ENCODE measurements at regions not wholly inside any gene's neighbourhood (a gene's known extent, or its start where the extent isn't known, plus 50 kb on each side); places are given as distances from the start of the nearest gene placed in this dataset.
A peak's percentile ranks its signal among the peaks of the same experiment; 100 is the strongest.
"Not testable (repeated sequence)": the region's sequence is repeated elsewhere in the genome, so short reads cannot be mapped to it uniquely, and the experiment has no call there.

GRCh38 chr7:136163340-136163801 is 186.2 kb upstream of the MTPN start:
- no peak for DNase-seq

DNA sequence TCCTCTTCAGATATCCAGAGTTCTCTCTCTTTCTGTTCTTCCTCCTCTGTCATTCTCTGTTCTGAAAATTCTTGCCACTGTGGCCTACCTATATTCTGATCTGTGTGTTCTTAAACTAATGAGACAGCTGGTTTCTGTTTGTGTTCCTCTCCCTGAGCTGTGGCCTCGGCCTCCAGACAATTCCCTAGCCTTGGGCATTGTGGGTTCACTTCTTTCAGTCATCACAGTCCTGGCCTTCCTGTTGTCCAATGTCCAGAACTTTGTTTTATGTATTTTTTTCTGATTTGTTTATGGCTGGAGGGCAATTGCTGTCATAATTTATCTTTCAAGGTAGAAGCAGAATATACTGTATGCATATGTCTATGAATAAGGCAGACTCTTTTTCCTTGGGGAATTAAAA is 173.2 kb upstream of the MTPN start:
- peak in 1 of 2 experiments; percentile 24 for DNase-seq

- DNase-seq: no peak
Observed at GRCh38 chr7:136148920-136149319, 171.8 kb upstream of the MTPN start.

DNA sequence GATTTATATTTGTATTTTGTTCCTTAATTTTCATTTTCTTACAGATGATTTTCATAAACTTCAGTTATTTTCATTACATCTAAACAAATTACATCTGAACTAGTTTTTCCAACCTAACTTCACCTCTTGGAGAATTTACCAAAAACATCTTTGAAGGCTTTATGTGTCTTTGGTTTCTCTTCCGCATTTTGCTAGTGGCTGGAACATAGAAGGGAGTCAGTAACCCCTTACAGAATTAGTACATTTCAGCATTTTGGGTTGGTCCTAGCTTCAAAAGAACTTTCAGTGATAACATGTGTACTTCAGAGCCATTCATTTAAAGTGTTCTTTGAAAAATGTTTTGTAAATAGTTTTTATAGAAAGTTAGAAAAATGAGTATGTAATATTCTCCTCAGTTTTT is 169.8 kb upstream of the MTPN start:
- no peak for DNase-seq

GRCh38 chr7:136144182-136144581 is 167.0 kb upstream of the MTPN start:
- no peak for DNase-seq

DNA sequence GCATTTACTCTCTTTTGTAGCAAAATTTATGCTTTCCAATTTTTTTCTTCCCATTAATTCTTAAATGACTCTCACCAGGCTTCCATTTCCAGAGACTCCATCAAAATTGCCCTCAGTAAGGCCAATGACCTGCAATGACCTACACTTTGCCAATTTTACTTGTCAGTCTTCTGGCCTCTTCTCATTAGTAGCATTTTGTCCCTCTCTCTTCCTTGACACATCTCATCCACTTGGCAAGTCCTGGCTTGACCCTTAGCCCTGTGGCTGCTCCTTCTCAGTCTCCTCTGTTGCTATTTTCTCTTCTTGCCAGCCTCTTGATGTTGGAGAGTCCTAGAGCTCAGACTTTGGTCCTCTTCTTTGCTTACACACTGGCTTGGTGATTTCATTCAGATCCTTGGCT is 166.1 kb upstream of the MTPN start:
- DNase-seq: no peak

DNA sequence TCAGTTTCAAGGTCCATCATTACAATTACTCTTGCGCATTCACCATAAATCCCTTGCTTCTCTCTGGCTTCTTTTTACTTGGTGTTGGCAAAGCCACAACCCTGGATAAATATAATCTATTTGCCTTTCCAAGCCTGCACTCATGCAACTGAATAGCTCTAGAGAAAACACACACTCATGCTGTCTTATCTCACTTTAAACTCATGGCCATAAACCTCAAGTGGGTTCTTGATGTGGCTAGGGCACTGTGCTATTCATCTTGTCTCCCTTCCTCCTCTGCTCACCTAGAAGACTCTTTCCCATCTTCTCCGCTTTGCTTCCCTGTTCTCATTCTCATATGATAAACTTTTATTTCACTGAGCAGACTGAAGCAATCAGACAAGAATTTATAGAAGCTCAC is 165.4 kb upstream of the MTPN start:
- no peak for DNase-seq

DNA sequence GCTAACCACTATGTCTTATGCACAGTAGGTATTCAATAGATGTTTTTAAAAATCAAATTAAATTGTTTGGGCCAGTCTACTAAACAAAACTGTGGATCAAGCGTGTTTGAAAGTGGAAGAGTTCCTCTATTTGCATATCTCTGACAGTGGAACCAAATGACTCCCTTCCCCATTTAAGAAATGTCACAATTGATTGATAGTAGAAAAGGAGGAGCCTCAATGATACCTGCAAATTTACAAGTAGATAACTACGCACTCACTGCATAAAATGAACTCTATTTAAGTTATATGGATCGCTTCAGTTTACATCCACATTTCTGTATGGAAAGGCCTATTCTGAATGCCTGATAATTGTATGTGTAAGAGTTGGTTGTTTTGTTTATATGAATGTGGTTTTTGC is 163.3 kb upstream of the MTPN start:
- DNase-seq: peak in 1 of 2 experiments; percentile 13

DNA sequence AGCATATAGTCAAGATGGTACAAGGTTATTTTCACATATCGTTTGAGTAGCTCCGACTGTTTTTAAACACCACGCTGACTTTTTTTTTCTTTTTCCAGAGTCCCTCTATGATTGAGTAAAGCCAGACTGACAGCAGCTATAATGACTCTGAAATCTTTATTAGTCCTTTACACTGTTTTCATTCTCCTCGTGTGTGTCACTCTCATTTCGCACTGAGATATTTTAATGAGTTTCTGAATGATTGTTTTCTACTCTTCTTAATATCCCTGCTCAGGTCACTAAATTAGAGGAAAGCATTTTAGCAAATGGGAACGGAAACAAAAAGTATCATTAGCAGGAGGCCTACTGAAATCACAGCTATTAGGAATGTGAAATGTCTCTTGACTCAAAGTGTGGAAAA is 162.3 kb upstream of the MTPN start:
- no peak for DNase-seq

- peak in 1 of 2 experiments; percentile 13 for DNase-seq
Observed at GRCh38 chr7:136138991-136139390, 161.8 kb upstream of the MTPN start.

DNA sequence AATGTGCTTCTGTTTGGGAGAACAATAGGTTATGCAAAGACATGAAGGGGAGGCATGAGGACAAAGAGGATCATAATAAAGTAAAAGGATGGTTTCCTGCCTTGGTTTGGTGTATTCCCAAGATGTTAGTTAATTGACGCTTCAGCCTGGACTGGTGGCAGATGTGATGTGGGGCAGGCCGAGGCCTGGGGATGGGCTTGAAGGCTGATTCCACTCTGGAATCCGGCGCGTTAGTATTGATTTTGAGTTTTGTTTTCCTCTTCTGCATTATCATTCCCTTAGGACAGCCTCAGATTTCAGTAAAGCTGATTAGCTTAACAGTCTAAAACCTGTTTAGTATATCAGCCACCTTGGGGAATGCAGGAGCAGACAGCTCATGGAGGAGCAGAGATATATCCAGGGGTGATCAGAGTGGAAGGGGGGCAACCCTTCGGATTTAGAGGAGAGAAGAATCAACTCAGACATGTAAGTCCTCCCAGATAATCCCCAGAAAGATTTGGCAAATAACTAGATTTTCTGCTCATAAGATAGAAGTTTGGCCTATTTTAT is 159.8 kb upstream of the MTPN start:
- DNase-seq: no peak

DNA sequence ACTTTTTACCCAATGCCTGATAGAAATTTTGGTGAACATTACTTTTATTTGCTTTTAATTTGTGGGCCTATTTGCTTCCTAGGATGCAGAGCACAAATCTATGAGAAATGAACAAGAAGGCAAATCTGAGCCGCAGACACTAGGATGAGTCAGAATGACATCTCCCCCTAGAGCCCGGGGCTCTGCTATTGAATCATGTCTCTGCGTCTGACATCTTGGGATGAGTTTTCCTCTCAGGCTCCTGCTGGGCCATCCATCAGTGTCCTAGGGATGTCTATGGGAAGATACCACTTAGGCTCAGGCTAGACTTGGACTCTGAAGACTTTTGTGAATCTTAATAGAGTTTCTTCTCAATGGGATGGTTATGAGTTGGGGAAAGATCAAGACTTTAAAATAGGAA is 157.3 kb upstream of the MTPN start:
- DNase-seq: no peak

- no peak for DNase-seq
Observed at GRCh38 chr7:136133551-136133950, 156.4 kb upstream of the MTPN start.

DNA sequence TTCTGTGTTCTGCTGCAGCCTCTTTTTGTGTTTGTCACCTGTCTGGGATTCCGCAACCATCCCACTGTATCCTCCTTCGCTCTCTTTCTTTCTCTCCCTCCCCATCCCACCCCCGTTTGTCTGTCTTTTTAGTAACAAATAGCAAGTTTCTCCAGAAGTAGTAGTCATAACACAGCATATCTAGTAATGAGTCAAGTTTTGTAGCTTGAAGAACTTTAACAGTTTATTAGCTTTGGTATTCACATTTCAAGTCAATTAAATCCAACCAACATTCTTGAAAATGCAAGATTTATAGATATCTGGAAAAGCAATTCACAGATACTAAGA is 154.1 kb upstream of the MTPN start:
- no peak for DNase-seq

GRCh38 chr7:136130511-136131303 is 153.5 kb upstream of the MTPN start:
- DNase-seq: no peak

- no peak for DNase-seq
Observed at GRCh38 chr7:136128050-136128449, 150.9 kb upstream of the MTPN start.

DNA sequence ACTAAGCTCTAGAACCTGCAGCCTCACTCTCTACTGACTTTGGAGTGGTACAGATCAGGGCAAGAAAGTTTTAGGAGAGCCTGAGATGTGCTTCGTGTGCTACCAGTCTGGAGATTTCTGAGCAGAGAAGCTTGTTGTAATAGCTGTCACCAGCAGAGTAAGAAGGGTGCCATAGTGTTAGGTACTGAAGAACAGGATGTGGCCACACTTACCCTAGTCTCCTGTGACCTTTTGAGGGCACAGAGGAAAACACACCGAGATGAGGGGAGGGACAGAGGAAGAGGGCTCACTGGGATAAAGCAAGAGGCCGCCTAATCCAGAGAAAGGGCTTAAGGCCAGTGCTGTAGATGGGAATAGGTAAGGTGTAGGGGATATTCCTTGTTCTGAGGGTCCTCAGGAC is 146.2 kb upstream of the MTPN start:
- DNase-seq: no peak

- DNase-seq: no peak
Observed at GRCh38 chr7:136122026-136122425, 144.9 kb upstream of the MTPN start.

GRCh38 chr7:136117539-136117938 is 140.4 kb upstream of the MTPN start:
- no peak for DNase-seq

DNA sequence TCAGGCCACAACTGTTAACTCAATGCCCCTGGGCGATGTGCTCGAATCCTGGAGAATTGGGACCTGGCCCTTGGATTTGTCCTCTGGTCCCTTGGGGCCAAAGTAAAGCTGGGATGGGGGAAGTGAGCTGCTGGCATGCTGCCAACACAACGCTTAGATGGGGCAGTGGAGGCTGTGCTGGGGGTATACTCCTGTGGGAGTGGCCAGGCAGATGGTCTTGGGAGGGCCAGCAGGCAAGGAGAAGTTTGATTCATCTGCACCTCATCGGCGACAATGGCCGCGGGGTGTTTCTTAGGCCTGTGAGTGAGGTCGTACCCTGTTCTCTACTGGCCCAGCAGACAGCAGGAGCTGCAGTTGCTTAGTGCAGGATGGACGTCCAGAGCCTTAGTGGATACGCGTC is 139.0 kb upstream of the MTPN start:
- peak in 1 of 2 experiments; percentile 8 for DNase-seq

DNA sequence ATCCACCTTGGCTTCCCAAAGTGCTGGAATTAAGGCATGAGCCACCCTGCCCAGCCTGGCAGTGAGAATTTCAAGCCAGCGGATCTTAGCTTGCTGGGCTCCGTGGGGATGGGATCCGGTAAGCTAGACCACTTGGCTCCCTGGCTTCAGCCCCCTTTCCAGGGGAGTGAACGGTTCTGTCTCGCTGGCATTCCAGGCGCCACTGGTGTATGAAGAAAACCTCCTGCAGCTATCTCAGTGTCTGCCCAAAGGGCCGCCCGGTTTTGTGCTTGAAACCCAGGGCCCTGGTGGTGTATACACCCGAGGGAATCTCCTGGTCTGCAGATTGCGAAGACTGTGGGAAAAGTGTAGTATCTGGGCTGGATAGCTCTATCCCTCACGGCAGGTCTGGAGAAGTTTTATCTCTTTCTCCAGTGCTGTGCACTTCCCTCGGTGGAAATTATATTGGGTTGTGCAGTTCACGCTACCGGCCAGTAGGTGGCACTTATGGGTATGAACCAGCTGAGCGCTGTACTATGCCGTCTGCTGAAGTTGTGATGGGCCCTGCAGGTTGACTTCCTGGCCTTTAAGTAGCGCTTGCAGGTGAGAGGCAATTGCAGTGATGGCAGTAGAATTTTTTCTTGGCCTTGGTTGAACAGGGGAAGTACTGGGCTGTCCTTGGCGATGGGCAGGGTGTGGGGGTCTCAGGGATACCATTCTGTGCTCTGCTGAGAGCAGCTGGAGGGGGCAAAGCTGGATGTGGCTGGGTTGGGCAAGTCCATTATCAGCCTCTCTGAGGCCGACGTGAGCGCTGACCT is 138.0 kb upstream of the MTPN start:
- DNase-seq: peak; percentile 29 to 82

DNA sequence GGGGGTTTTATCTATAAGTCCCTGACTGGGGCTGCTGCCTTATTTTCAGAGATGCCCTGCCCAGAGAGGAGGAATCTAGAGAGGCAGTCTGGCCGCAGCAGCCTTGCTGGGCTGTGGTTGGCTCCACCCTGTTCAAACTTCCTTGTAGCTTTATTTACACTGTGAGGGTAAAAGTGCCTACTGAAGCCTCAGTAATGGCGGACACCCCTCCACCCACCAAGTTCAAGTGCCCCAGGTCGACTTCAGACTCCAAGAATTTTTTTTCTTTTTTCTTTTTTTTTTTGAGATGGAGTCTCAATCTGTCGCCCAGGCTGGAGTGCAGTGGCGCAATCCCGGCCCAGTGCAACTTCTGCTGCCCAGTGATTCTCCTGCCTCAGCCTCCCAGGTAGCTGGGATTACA is 137.3 kb upstream of the MTPN start:
- DNase-seq: not testable (repeated sequence)

DNA sequence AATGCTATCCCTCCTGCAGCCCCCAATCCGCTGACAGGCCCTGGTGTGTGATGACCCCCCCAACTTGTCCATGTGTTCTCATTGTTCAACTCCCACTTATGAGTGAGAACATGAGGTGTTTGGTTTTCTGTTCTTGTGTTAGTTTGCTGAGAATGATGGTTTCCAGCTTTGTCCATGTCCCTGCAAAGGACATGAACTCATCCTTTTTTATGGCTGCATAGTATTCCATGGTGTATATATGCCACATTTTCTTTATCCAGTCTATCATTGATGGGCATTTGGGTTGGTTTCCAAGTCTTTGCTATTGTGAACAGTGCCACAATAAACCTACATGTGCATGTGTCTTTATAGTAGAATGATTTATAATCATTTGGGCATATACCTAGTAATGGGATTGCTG is 131.9 kb upstream of the MTPN start:
- not testable (repeated sequence) for DNase-seq

DNA sequence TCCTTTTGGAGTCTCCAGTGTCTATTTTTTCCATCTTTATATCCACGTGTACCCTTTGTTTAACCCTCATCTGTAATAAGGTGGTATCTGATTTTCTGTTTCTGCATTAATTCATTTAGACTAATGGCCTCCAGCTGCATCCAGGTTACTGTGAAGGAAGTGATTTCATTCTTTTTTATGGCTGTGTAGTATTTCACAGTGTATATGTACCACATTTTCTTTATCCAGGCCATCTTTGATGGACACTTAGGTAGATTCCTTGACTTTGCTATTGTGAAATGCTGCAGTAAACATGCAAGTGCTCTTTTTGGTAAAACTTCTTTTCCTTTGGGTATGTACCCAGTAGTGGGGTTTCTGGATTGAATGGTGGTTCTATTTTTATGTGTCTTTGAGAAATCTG is 128.0 kb upstream of the MTPN start:
- no peak for DNase-seq

Data from NCI-H526 (cell line).